ENCODE measurements at regions not wholly inside any gene's neighbourhood (a gene's known extent, or its start where the extent isn't known, plus 50 kb on each side); places are given as distances from the start of the nearest gene placed in this dataset.

DNA sequence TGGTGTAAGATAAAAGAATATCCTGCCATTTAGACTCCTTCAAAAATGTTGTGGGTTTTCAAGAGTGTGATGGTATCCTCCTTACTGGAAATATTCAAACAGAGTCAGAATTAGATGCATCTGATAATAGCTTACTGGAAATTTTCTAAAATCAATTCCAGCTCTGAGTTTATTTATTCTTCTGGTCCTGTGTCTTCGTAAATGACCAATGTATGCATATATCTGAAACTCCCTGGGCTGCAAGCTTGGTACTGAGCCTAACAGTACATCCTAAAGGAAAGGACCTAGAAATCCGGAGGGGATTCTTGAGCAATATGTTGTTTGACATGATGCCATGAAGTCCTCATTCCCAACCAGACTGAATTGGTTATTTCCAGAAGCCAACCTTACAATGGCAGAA lies 130.4 kb downstream of the KCNE4 start:
- no peak overlapping the region for H2AK9ac ChIP-seq (replicated peaks; ENCODE audit: low read depth, low read length, poor library complexity)
- no peaks in the 10 kb centered on the region for H3K4me1 ChIP-seq (ENCODE audit: control insufficient read depth, insufficient read depth, low read length)
- H3K27me3 ChIP-seq (ENCODE audit: control insufficient read depth, insufficient read depth, low read length) = peaks cover 2% of the 10 kb centered on the region; the same call in 1 of the 2 replicates
- WGBS, 2 experiments (ENCODE audit: extremely low coverage in 2 of 2, insufficient read length in 1 of 2) = no CpG with 5 or more reads among the region's 2 CpGs
- no peak overlapping the region for H3K27ac ChIP-seq (ENCODE audit: insufficient read depth, low read length)
- DNase-seq = no peak
- no peak overlapping the region for H4K5ac ChIP-seq (ENCODE audit: low read depth, low read length)
- H2AK5ac ChIP-seq (ENCODE audit: low read depth, low read length) = no peak overlapping the region
- H2BK20ac ChIP-seq (ENCODE audit: low read depth, low read length) = no peak overlapping the region
- H3K18ac ChIP-seq (ENCODE audit: low read depth, low read length) = no peak overlapping the region
- in situ Hi-C loops (cut with MboI; ENCODE audit: low sequenced_read_pairs) (no loop called here), dilution Hi-C loops (cut with HindIII; ENCODE audit: low sequenced_read_pairs, unreplicated experiment) (no loop called here), intact Hi-C loops (cut with micrococcal nuclease) (loop anchor here (10.0 kb wide), 1 partner anchor 198 kb away; no protein-coding TSS in a partner anchor)
- POLR2A ChIA-PET (ENCODE audit: unreplicated experiment) = no interaction called here
- no peaks in the 10 kb centered on the region for H3K9me1 ChIP-seq (ENCODE audit: insufficient read depth, low read length)
- no peak overlapping the region for H3K56ac ChIP-seq (ENCODE audit: extremely low read depth, insufficient read depth, low read length)
- H4K91ac ChIP-seq (ENCODE audit: insufficient read depth, low read depth, low read length) = no peak overlapping the region
- H3K14ac ChIP-seq (replicated peaks; ENCODE audit: low read depth, low read length) = no peak overlapping the region
- no peak overlapping the region for H3K23ac ChIP-seq (ENCODE audit: low read depth, low read length)
- H2BK15ac ChIP-seq (ENCODE audit: low read depth, low read length) = no peak overlapping the region
- H3K9ac ChIP-seq (ENCODE audit: low read depth, low read length) = no peak overlapping the region
- H3K4me2 ChIP-seq (ENCODE audit: low read depth, low read length) = no peak overlapping the region
- H3K36me3 ChIP-seq (ENCODE audit: control insufficient read depth, insufficient read depth, low read length) = no peaks in the 10 kb centered on the region
- no peak overlapping the region for H4K8ac ChIP-seq (ENCODE audit: low read depth in 2 of 2, low read length in 2 of 2)
- no peaks in the 10 kb centered on the region for H3K79me1 ChIP-seq (ENCODE audit: low read depth in 1 of 2, low read length in 2 of 2)
- CTCF ChIA-PET = interaction anchor here (1.1 kb wide), 1 partner anchor 12 kb away, joined by 3 read pairs; no protein-coding TSS in a partner anchor
- H3K4ac ChIP-seq (ENCODE audit: low read depth, low read length) = no peak overlapping the region
- no peak overlapping the region for H2AFZ ChIP-seq (replicated peaks; ENCODE audit: low read length, poor library complexity)
- H3K4me3 ChIP-seq (ENCODE audit: insufficient read depth, low read depth, low read length) = no peak overlapping the region
- TF ChIP-seq, protein P1, sequence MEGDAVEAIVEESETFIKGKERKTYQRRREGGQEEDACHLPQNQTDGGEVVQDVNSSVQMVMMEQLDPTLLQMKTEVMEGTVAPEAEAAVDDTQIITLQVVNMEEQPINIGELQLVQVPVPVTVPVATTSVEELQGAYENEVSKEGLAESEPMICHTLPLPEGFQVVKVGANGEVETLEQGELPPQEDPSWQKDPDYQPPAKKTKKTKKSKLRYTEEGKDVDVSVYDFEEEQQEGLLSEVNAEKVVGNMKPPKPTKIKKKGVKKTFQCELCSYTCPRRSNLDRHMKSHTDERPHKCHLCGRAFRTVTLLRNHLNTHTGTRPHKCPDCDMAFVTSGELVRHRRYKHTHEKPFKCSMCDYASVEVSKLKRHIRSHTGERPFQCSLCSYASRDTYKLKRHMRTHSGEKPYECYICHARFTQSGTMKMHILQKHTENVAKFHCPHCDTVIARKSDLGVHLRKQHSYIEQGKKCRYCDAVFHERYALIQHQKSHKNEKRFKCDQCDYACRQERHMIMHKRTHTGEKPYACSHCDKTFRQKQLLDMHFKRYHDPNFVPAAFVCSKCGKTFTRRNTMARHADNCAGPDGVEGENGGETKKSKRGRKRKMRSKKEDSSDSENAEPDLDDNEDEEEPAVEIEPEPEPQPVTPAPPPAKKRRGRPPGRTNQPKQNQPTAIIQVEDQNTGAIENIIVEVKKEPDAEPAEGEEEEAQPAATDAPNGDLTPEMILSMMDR (conservative IDR thresholded peaks at IDR 0.05; ENCODE audit: low read depth, low read length) = no peak
- TF ChIP-seq SMC3 (IDR thresholded peaks at IDR 0.05; ENCODE audit: low read depth, low read length) = no peak
- TF ChIP-seq CEBPB (IDR thresholded peaks at IDR 0.05; ENCODE audit: low read depth, low read length) = no peak
- no peak for TF ChIP-seq RAD21 (IDR thresholded peaks at IDR 0.05; ENCODE audit: low read length)
- no peak for TF ChIP-seq RCOR1 (IDR thresholded peaks at IDR 0.05; ENCODE audit: insufficient replicate concordance, low read length)
- no peak for TF ChIP-seq POLR2A (IDR thresholded peaks at IDR 0.05; ENCODE audit: low read depth, low read length)
- no peak for TF ChIP-seq FOS (IDR thresholded peaks at IDR 0.05; ENCODE audit: low read depth, low read length)
- TF ChIP-seq CHD1 (IDR thresholded peaks at IDR 0.05; ENCODE audit: low read depth, low read length) = no peak
- TF ChIP-seq MAFK (IDR thresholded peaks at IDR 0.05; ENCODE audit: low read depth, low read length) = no peak
- TF ChIP-seq BHLHE40 (IDR thresholded peaks at IDR 0.05; ENCODE audit: low read depth, low read length) = no peak
- TF ChIP-seq MAZ (IDR thresholded peaks at IDR 0.05; ENCODE audit: borderline replicate concordance, low read depth, low read length) = no peak
- TF ChIP-seq, protein P2, sequence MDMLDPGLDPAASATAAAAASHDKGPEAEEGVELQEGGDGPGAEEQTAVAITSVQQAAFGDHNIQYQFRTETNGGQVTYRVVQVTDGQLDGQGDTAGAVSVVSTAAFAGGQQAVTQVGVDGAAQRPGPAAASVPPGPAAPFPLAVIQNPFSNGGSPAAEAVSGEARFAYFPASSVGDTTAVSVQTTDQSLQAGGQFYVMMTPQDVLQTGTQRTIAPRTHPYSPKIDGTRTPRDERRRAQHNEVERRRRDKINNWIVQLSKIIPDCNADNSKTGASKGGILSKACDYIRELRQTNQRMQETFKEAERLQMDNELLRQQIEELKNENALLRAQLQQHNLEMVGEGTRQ (IDR thresholded peaks at IDR 0.05; ENCODE audit: low read depth, low read length) = no peak
- TF ChIP-seq, protein P3, sequence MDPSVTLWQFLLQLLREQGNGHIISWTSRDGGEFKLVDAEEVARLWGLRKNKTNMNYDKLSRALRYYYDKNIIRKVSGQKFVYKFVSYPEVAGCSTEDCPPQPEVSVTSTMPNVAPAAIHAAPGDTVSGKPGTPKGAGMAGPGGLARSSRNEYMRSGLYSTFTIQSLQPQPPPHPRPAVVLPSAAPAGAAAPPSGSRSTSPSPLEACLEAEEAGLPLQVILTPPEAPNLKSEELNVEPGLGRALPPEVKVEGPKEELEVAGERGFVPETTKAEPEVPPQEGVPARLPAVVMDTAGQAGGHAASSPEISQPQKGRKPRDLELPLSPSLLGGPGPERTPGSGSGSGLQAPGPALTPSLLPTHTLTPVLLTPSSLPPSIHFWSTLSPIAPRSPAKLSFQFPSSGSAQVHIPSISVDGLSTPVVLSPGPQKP (IDR thresholded peaks at IDR 0.05; ENCODE audit: borderline replicate concordance, low read depth, low read length) = no peak
- H4K20me1 ChIP-seq (ENCODE audit: insufficient read depth, low read length) = no peaks in the 10 kb centered on the region
- H2BK5ac ChIP-seq (ENCODE audit: low read depth, low read length, poor library complexity, severe bottlenecking) = no peak overlapping the region
- H2BK120ac ChIP-seq (ENCODE audit: low read depth, low read length) = no peak overlapping the region
- H3K9me3 ChIP-seq (ENCODE audit: control insufficient read depth, insufficient read depth, low read length) = no peaks in the 10 kb centered on the region
- no peak for ATAC-seq (ENCODE audit: low read depth)
- BruUV-seq (replicated peaks) = no TSS peak

Data from IMR-90 (cell line).